ENCODE measurements at regions not wholly inside any gene's neighbourhood (a gene's known extent, or its start where the extent isn't known, plus 50 kb on each side); places are given as distances from the start of the nearest gene placed in this dataset.
"Not testable (repeated sequence)": the region's sequence is repeated elsewhere in the genome, so short reads cannot be mapped to it uniquely, and the experiment has no call there.

DNA sequence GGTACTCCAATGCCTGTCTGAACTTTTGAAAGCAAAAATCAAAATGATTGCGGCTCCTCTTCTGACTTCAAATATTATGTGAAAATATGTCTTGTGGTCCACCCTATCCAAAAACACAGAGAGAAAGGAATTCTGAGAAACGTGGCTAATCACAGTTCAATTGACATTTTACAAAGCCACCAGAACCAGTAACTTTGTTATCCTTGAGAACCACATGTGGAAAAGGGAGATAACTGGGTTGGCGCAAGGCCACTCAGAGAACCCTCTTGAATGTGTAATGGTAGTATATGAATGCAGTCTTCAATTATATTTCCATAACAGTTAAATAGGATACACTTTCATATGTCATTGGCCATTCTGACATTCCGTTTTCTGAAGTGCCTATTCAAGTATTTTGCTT is 1030.0 kb upstream of the TMPRSS15 start:
- ATAC-seq (no peak), DNase-seq (no peak)
- Mint-ChIP-seq H3K4me3 (no peak overlapping the region), H3K27ac (no peak overlapping the region), H3K36me3 (ENCODE audit: low read depth) (no peaks in the 10 kb centered on the region), H3K27me3 (no peaks in the 10 kb centered on the region), H3K4me1 (no peaks in the 10 kb centered on the region)
- no peaks in the 10 kb centered on the region for H3K9me3 ChIP-seq (ENCODE audit: control insufficient read depth, low read length, poor library complexity, severe bottlenecking)

DNA sequence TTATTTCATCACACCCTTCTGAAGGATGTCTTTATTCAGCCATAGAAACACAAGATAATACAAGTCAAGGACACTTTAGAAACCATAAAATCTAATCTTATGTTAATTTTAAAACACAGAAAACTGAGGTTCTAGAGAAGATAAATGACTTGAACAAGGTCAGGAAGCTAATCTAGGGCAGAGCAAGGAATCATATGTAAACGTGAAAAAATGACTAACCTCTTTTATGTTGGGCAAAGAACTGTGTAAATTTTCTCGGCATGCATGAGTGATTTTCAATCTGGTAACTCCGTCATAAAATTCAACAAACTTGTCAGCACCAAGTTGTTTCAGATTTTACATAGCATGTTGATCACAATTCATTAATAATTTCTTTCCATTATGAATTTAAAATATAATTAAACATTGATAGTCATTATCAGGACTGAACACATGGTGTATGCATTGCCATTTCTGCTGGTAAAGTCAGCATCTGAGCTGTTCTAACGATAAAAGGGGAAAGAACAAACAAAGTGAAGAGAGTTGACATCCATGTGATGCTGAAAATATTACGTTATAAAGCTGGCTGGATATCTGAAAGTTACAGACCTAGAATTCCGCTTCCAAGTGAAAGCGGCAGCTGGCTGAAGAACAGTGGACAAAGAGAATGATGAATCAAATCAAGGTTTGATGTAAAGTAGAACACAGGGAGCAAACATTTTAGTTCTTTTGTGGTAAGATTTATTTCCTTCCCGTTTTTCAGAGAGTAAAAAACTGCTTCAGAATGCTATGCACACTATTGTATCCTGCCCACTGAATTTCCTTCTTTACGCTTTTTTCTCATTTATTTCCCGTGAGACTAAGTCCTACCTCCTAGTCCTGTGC is 1037.4 kb upstream of the TMPRSS15 start:
- Mint-ChIP-seq H3K4me3 (no peak overlapping the region), H3K27me3 (no peaks in the 10 kb centered on the region), H3K36me3 (ENCODE audit: low read depth) (no peaks in the 10 kb centered on the region), H3K27ac (no peak overlapping the region), H3K4me1 (no peaks in the 10 kb centered on the region)
- no peak for ATAC-seq
- H3K9me3 ChIP-seq (ENCODE audit: control insufficient read depth, low read length, poor library complexity, severe bottlenecking), result no peaks in the 10 kb centered on the region
- DNase-seq, result no peak

DNA sequence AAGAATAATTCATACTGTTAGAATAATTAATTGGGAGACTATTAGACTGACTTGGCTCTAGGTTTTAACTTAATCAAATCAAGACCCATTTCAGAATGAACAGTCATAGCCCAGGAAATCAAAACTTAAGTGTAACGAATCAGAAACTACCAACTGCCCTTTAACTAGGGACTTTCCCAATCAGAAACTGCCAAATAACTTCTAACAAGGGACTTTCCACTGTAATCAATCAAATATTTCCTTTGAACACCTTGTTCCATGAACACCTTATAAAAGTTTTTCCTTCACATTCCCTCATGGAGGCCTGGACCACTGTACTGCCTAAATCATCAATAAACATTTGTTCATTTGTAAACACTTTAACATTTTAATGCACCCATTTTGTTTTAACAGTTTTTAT is 1054.7 kb upstream of the TMPRSS15 start:
- ATAC-seq (no peak), DNase-seq (no peak)
- Mint-ChIP-seq H3K4me3 (no peak overlapping the region), H3K27me3 (no peaks in the 10 kb centered on the region), H3K27ac (no peak overlapping the region), H3K36me3 (ENCODE audit: low read depth) (no peaks in the 10 kb centered on the region), H3K4me1 (no peaks in the 10 kb centered on the region)
- H3K9me3 ChIP-seq (ENCODE audit: control insufficient read depth, low read length, poor library complexity, severe bottlenecking), result no peaks in the 10 kb centered on the region

DNA sequence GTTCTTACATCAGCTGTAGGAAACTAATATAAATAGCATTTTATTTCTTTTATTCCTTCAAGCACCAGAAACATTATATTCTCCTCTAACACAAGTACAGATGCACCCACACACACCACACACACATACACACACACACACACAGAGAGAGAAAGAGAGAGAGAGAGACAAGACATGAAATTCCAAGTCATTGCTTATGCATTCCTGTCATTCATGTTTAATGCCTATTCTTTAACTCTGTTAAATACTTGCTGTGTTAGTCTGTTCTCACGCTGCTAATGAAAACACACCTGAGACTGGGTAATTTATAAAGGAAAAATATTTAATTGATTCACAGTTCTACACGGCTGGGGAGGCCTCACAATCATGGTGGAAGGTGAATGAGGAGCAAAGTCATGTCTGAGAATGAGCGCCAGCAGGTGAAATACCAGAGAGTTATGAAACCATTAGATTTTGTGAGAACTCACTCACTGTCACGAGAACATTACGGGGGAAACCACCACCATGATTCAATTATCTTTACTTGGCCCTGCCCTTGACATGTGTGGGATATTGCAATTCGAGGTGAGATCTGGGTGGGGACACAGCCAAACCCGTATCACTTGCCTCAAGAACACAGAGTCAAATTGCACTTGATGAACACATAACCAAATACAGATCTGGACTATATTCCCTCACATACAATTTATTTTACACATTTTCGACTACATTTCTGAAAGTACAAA is 1058.1 kb upstream of the TMPRSS15 start:
- no peaks in the 10 kb centered on the region for H3K9me3 ChIP-seq (ENCODE audit: control insufficient read depth, low read length, poor library complexity, severe bottlenecking)
- H3K36me3 Mint-ChIP-seq (ENCODE audit: low read depth), result no peaks in the 10 kb centered on the region
- ATAC-seq (no peak), DNase-seq (no peak)
- no peak overlapping the region for H3K27ac Mint-ChIP-seq
- H3K27me3 Mint-ChIP-seq, result no peaks in the 10 kb centered on the region
- no peak overlapping the region for H3K4me3 Mint-ChIP-seq
- H3K4me1 Mint-ChIP-seq, result no peaks in the 10 kb centered on the region

DNA sequence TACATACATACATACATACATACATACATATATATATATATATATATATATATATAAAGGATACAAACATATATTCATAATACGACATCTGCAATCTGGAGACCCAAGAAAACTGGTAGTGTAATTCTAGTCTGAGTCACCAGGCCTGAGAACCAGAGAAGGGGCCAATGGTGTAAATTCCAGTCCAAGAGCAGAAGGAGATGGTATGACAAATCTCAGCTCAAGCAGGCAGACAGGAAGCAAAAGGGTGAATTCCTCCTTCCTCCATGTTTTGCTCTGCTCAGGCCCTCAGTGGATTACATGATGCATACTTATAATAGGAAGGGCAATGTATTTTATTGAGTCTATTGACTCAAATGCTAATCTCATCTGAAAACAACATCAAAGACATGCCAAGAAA is 1060.4 kb upstream of the TMPRSS15 start:
- Mint-ChIP-seq H3K4me1 (no peaks in the 10 kb centered on the region), H3K4me3 (no peak overlapping the region), H3K27me3 (no peaks in the 10 kb centered on the region), H3K36me3 (ENCODE audit: low read depth) (no peaks in the 10 kb centered on the region), H3K27ac (no peak overlapping the region)
- no peak for ATAC-seq
- DNase-seq, result no peak
- no peaks in the 10 kb centered on the region for H3K9me3 ChIP-seq (ENCODE audit: control insufficient read depth, low read length, poor library complexity, severe bottlenecking)

DNA sequence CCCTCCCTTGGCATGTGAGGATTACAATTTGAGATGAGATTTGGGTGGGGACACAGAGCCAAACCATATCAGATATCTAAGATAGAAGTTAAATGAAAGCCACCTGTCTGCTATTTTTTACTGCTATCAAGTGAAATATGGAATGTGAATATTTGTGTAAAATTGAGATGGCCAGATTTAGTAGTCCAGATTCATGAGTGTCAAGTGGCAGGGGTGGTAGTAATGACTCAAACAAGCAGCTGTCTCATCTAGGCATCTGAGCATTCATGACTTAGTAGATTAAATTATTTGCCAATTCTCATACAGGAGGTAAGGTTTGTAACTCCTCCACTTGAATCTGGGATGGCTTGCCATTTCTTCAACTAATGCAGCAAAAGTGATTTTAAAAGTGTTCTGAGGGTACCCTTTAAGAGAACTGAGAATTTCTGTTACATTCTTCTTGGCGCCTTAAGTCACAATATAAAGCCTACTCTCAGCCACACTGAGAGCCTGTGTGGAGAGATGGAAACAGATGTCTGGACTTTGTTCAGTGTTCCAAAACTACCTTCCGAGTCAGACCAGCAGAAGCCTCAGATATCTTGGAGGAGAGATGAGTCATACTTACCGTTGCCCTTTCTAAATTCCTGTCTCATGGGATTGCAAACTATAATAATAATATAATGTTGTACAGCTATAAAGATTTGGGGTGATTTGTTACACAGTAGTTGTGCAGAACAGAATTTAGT is 1065.6 kb upstream of the TMPRSS15 start:
- ATAC-seq, result no peak
- H3K36me3 Mint-ChIP-seq (ENCODE audit: low read depth), result no peaks in the 10 kb centered on the region
- no peak overlapping the region for H3K4me3 Mint-ChIP-seq
- no peaks in the 10 kb centered on the region for H3K27me3 Mint-ChIP-seq
- no peak overlapping the region for H3K27ac Mint-ChIP-seq
- H3K9me3 ChIP-seq (ENCODE audit: control insufficient read depth, low read length, poor library complexity, severe bottlenecking), result no peaks in the 10 kb centered on the region
- no peak for DNase-seq
- no peaks in the 10 kb centered on the region for H3K4me1 Mint-ChIP-seq

DNA sequence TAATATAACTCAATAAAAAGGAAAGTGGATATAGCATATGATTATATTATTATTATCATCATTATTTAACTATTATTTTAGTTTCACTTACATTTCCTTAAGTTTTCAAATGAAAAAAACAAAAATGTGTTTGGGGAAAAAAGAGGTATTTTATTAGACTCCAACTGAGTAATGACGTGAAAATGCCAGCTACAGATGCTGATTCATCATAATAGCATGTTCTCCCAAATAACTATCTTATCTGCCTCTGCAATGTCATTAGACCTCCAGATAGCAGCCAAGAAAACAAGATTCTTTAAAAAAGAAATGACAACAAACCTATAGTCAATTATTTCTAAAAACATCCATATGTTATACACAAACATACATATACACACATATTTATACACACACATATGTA is 1071.9 kb upstream of the TMPRSS15 start:
- H3K27me3 Mint-ChIP-seq, result no peaks in the 10 kb centered on the region
- no peaks in the 10 kb centered on the region for H3K4me1 Mint-ChIP-seq
- no peak overlapping the region for H3K4me3 Mint-ChIP-seq
- no peak overlapping the region for H3K27ac Mint-ChIP-seq
- no peaks in the 10 kb centered on the region for H3K9me3 ChIP-seq (ENCODE audit: control insufficient read depth, low read length, poor library complexity, severe bottlenecking)
- DNase-seq (no peak), ATAC-seq (no peak)
- no peaks in the 10 kb centered on the region for H3K36me3 Mint-ChIP-seq (ENCODE audit: low read depth)

DNA sequence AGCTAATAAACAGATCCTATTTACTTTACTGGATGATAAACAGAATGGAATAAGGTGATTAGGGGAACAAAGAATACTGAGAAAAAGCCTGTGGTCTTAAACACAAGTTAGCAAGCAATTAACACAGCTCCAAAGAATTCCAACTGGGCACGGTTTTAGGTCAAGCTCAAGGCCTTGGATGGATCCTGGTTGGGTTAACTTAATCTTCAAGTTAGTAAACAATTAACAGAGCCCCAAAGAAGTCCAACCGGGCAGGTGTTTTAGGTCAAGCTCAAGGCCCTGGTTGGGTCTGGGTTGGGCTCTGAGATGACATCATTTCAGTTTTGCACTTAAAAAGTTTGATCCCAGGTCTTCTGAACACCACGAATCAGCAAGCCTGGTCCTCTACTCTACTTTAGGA is 1086.3 kb upstream of the TMPRSS15 start:
- no peak for ATAC-seq
- no peak for DNase-seq
- no peaks in the 10 kb centered on the region for H3K9me3 ChIP-seq (ENCODE audit: control insufficient read depth, low read length, poor library complexity, severe bottlenecking)
- Mint-ChIP-seq H3K36me3 (ENCODE audit: low read depth) (no peaks in the 10 kb centered on the region), H3K27ac (no peak overlapping the region), H3K4me3 (no peak overlapping the region), H3K27me3 (no peaks in the 10 kb centered on the region), H3K4me1 (no peaks in the 10 kb centered on the region)

DNA sequence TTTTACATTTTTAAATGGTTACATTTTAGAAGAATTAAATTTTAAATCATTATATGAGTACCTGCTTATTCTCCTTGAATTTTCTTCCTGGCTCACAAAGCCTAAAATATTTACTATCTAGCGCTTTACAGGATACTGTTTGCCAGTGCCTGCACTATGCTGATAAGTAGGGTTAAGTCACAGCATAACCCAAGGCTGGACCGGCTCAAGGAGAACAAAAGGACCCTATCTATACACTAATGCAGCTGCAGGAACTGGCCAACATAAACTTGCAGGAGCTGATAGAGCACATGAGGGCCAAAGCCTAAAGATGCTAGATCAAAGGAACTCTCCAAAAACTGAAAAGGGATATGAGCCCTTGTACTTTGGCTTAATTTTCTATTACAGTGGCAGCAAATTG is 1086.9 kb upstream of the TMPRSS15 start:
- ATAC-seq, result no peak
- Mint-ChIP-seq H3K36me3 (ENCODE audit: low read depth) (no peaks in the 10 kb centered on the region), H3K27ac (no peak overlapping the region)

DNA sequence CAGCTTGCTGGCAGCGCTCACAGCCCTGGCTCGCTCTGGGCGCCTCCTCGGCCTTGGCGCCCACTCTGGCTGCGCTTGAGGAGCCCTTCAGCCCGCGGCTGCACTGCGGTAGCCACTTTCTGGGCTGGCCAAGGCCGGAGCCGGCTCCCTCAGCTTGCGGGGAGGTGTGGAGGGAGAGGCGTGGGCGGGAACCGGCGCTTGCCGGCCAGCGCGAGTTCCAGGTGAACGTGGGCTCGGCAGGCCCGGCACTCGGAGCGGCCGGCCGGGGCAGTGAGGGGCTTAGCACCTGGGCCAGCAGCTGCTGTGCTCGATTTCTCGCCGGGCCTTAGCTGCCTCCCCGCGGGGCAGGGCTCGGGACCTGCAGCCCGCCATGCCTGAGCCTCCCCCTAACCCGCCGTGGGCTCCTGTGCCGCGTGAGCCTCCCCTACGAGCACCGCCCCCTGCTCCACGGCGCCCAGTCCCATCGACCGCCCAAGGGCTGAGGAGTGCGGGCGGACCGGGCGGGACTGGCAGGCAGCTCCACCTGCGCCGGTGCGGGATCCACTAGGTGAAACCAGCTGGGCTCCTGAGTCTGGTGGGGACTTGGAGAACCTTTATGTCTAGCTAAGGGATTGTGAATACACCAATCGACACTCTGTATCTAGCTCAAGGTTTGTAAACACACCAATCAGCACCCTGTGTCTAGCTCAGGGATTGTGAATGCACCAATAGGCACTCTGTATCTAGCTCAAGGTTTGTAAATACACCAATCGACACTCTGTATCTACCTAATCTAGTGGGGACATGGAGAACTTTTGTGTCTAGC is 1090.1 kb upstream of the TMPRSS15 start:
- not testable (repeated sequence) for ATAC-seq; H3K4me1 Mint-ChIP-seq; DNase-seq; H3K36me3 Mint-ChIP-seq (ENCODE audit: low read depth); H3K9me3 ChIP-seq (ENCODE audit: control insufficient read depth, low read length, poor library complexity, severe bottlenecking); H3K27me3 Mint-ChIP-seq; H3K27ac Mint-ChIP-seq; H3K4me3 Mint-ChIP-seq

More for the DNA sequence above, 1086.9 kb upstream of the TMPRSS15 start:
- H3K27me3 Mint-ChIP-seq, result no peaks in the 10 kb centered on the region
- no peaks in the 10 kb centered on the region for H3K4me1 Mint-ChIP-seq
- DNase-seq, result no peak
- no peak overlapping the region for H3K4me3 Mint-ChIP-seq
- no peaks in the 10 kb centered on the region for H3K9me3 ChIP-seq (ENCODE audit: control insufficient read depth, low read length, poor library complexity, severe bottlenecking)

DNA sequence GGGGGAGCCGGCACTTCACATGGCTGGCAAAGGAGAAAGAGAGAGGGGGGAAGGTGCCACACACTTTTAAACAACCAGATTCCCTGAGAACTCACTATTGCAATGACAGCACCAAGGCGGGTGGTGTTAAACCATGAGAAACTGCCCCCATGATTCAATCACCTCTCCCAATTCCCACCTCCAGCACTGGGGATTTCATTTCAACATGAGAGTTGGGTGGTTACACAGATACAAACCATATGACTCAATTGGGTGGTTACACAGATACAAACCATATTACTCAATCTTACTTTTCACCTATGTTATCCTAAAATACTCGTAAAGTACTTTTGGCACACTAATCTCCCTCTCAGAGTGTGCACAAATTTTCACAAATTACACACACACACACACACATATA is 1097.5 kb upstream of the TMPRSS15 start:
- DNase-seq, result no peak
- H3K27me3 Mint-ChIP-seq, result no peaks in the 10 kb centered on the region
- H3K27ac Mint-ChIP-seq, result no peak overlapping the region
- no peak for ATAC-seq
- no peak overlapping the region for H3K4me3 Mint-ChIP-seq
- H3K4me1 Mint-ChIP-seq, result no peaks in the 10 kb centered on the region
- no peaks in the 10 kb centered on the region for H3K9me3 ChIP-seq (ENCODE audit: control insufficient read depth, low read length, poor library complexity, severe bottlenecking)
- H3K36me3 Mint-ChIP-seq (ENCODE audit: low read depth), result no peaks in the 10 kb centered on the region

DNA sequence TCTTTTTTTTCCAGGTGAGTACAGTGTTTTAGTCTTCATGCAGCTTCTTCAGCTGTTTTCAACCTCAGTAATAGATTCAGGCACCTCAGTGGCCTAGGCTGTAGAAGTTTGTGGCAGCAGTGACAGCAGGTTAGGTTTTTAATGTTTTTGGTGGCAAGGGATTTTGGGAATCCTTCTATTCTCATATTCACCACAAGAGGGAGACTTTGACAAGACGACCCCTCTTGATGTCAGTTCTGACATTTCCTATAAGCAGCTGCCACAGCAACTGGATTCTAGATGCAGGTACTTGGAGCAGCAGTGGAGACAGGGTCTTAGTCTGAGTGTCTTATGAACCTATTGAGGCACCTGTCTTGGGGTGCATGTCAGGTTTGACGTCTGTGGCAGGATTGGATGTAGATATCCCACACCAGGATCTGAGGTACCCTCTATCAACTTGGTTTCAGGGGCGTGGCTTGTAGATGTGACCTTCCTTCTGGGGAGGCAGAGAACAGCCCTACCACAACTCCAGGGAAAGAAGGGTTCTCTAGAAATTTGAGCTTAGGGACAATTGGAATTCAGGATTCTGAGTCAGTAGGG is 1104.2 kb upstream of the TMPRSS15 start:
- no peaks in the 10 kb centered on the region for H3K4me1 Mint-ChIP-seq
- ATAC-seq (no peak), DNase-seq (no peak)
- no peaks in the 10 kb centered on the region for H3K27me3 Mint-ChIP-seq
- no peak overlapping the region for H3K4me3 Mint-ChIP-seq
- no peak overlapping the region for H3K27ac Mint-ChIP-seq
- H3K36me3 Mint-ChIP-seq (ENCODE audit: low read depth), result no peaks in the 10 kb centered on the region
- H3K9me3 ChIP-seq (ENCODE audit: control insufficient read depth, low read length, poor library complexity, severe bottlenecking), result no peaks in the 10 kb centered on the region
